Nephron (organoid): ENCODE measurements at regions not wholly inside any gene's neighbourhood (a gene's known extent, or its start where the extent isn't known, plus 50 kb on each side); places are given as distances from the start of the nearest gene placed in this dataset.

Experiments used
- H3K27ac Mint-ChIP-seq, 3 experiments: 2 replicates each; pipeline ENCODE4 v1.8.0; 2020; ENCODE audit warnings: mixed read lengths in 3 of 3, mild to moderate bottlenecking in 2 of 3, moderate library complexity in 1 of 3
- H3K27me3 Mint-ChIP-seq: 2 replicates; pipeline ENCODE4 v1.8.0; 2021; ENCODE audit warnings: low read depth, mild to moderate bottlenecking, moderate library complexity, mixed read lengths
- H3K36me3 Mint-ChIP-seq: 2 replicates; pipeline ENCODE4 v1.8.0; 2020; ENCODE audit warnings: low read depth, mixed read lengths
- H3K4me1 Mint-ChIP-seq: 2 replicates; pipeline ENCODE4 v1.8.0; 2020; ENCODE audit warnings: mixed read lengths
- H3K4me3 Mint-ChIP-seq, 3 experiments: 2 replicates each; pipeline ENCODE4 v1.8.0; 2020; ENCODE audit warnings: mild to moderate bottlenecking in 3 of 3, mixed read lengths in 3 of 3, moderate library complexity in 2 of 3
- H3K9me3 Mint-ChIP-seq: 2 replicates; pipeline ENCODE4 v1.8.0; 2020; ENCODE audit warnings: mixed read lengths
- TF ChIP-seq, protein P1 (sequence below), 3 experiments: fragments of 200-600 bp; sonication (generic); IDR thresholded peaks; one replicate each; pipeline ENCODE4 v1.5.0; 2021; ENCODE audit warnings: antibody characterized with exemption in 3 of 3; ENCODE audit not compliant: unreplicated experiment in 3 of 3

- H3K36me3 Mint-ChIP-seq: no peaks in the 10 kb centered on the region
- H3K4me3 Mint-ChIP-seq: no peak overlapping the region
- H3K4me1 Mint-ChIP-seq: peaks cover 13% of the 10 kb centered on the region
- no peaks in the 10 kb centered on the region for H3K9me3 Mint-ChIP-seq
- H3K27me3 Mint-ChIP-seq: no peaks in the 10 kb centered on the region
- TF ChIP-seq, protein P1, sequence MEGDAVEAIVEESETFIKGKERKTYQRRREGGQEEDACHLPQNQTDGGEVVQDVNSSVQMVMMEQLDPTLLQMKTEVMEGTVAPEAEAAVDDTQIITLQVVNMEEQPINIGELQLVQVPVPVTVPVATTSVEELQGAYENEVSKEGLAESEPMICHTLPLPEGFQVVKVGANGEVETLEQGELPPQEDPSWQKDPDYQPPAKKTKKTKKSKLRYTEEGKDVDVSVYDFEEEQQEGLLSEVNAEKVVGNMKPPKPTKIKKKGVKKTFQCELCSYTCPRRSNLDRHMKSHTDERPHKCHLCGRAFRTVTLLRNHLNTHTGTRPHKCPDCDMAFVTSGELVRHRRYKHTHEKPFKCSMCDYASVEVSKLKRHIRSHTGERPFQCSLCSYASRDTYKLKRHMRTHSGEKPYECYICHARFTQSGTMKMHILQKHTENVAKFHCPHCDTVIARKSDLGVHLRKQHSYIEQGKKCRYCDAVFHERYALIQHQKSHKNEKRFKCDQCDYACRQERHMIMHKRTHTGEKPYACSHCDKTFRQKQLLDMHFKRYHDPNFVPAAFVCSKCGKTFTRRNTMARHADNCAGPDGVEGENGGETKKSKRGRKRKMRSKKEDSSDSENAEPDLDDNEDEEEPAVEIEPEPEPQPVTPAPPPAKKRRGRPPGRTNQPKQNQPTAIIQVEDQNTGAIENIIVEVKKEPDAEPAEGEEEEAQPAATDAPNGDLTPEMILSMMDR (IDR thresholded peaks at IDR 0.05; ENCODE audit: unreplicated experiment in 3 of 3): no peak
- no peak overlapping the region for H3K27ac Mint-ChIP-seq
Measured at GRCh38 chr2:4827836-4828235, 864.3 kb upstream of the SOX11 start.

GRCh38 chr2:4828682-4829374 lies 863.4 kb upstream of the SOX11 start:
- no peak overlapping the region for H3K27ac Mint-ChIP-seq
- H3K4me3 Mint-ChIP-seq: no peak overlapping the region
- TF ChIP-seq, protein P1 (IDR thresholded peaks at IDR 0.05; ENCODE audit: unreplicated experiment in 3 of 3): no peak

GRCh38 chr2:4831751-4832150 lies 860.4 kb upstream of the SOX11 start:
- TF ChIP-seq, protein P1 (IDR thresholded peaks at IDR 0.05; ENCODE audit: unreplicated experiment in 3 of 3): no peak
- Mint-ChIP-seq H3K27me3 (no peaks in the 10 kb centered on the region), H3K27ac (no peak overlapping the region), H3K9me3 (no peaks in the 10 kb centered on the region), H3K36me3 (no peaks in the 10 kb centered on the region), H3K4me3 (no peak overlapping the region), H3K4me1 (peaks cover 13% of the 10 kb centered on the region)

More at GRCh38 chr2:4828682-4829374, 863.4 kb upstream of the SOX11 start:
- peaks cover 13% of the 10 kb centered on the region for H3K4me1 Mint-ChIP-seq
- H3K9me3 Mint-ChIP-seq: no peaks in the 10 kb centered on the region
- no peaks in the 10 kb centered on the region for H3K27me3 Mint-ChIP-seq
- H3K36me3 Mint-ChIP-seq: no peaks in the 10 kb centered on the region

DNA sequence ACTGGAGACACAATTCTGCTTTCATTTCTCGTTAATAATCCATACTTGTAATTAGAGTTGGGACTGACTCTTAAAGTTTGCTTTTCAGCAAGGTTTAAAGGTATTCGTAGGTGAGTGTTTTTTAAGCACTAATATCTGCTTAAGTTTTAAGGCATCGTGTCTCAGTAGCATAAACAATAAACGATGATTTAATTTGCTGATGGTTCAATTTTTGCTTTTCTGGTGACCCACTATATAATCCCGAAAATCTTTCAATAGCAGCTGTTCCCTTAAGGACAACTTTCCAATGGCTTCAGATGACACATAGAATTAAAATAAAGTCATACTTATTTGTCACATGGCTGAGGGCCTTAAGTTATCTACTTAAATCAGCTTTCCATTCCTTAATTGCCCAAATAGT lies 859.5 kb upstream of the SOX11 start:
- Mint-ChIP-seq H3K4me1 (peaks cover 13% of the 10 kb centered on the region), H3K36me3 (no peaks in the 10 kb centered on the region), H3K27ac (no peak overlapping the region), H3K27me3 (no peaks in the 10 kb centered on the region), H3K9me3 (no peaks in the 10 kb centered on the region), H3K4me3 (no peak overlapping the region)
- TF ChIP-seq, protein P1 (IDR thresholded peaks at IDR 0.05; ENCODE audit: unreplicated experiment in 3 of 3): no peak

- TF ChIP-seq, protein P1 (IDR thresholded peaks at IDR 0.05; ENCODE audit: unreplicated experiment in 3 of 3): no peak
- Mint-ChIP-seq H3K4me3 (no peak overlapping the region), H3K4me1 (peaks cover 18% of the 10 kb centered on the region), H3K36me3 (no peaks in the 10 kb centered on the region), H3K27me3 (peaks cover 4% of the 10 kb centered on the region), H3K27ac (no peak overlapping the region), H3K9me3 (peaks cover 5% of the 10 kb centered on the region)
Measured at GRCh38 chr2:4838626-4839025, 853.6 kb upstream of the SOX11 start.

DNA sequence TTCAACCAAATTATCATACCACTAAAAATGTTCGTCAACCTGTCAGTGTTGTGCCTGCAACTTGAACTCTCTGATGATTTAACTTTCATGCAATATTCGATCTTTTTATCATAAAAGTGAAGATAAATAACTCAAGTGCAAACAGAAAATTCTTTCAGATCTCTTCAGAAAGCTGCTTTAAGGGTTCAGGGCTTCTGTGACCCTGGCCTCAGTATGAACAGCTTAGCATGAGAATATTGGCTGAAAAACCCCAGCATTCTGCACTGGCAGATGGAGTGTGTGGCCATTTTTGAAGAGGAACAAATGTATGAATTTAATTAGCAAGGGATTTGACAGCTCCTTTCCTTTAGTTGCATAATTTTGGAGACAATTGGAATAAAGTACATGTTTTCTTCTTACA lies 851.4 kb upstream of the SOX11 start:
- Mint-ChIP-seq H3K4me3 (no peak overlapping the region), H3K9me3 (peaks cover 9% of the 10 kb centered on the region), H3K36me3 (no peaks in the 10 kb centered on the region), H3K27me3 (peaks cover 4% of the 10 kb centered on the region), H3K27ac (no peak overlapping the region), H3K4me1 (peaks cover 37% of the 10 kb centered on the region)
- TF ChIP-seq, protein P1 (IDR thresholded peaks at IDR 0.05; ENCODE audit: unreplicated experiment in 3 of 3): no peak
